ENCODE measurements at regions not wholly inside any gene's neighbourhood (a gene's known extent, or its start where the extent isn't known, plus 50 kb on each side); places are given as distances from the start of the nearest gene placed in this dataset.
A peak's percentile ranks its signal among the peaks of the same experiment; 100 is the strongest.

GRCh38 chr14:65933400-65934069 is 521.0 kb downstream of the FUT8 start:
- peak; percentile 30 for DNase-seq (ENCODE audit: low read depth)
- TF ChIP-seq CTCF (IDR thresholded peaks at IDR 0.05; ENCODE audit: insufficient read depth, low read length): no peak
- H3K4me3 ChIP-seq (ENCODE audit: low read depth, low read length): no peak overlapping the region

GRCh38 chr14:65934070-65934435 is 521.5 kb downstream of the FUT8 start:
- TF ChIP-seq CTCF (IDR thresholded peaks at IDR 0.05; ENCODE audit: insufficient read depth, low read length): no peak
- no peak for DNase-seq (ENCODE audit: low read depth)
- no peak overlapping the region for H3K4me3 ChIP-seq (ENCODE audit: low read depth, low read length)

- no peak for TF ChIP-seq CTCF (IDR thresholded peaks at IDR 0.05; ENCODE audit: insufficient read depth, low read length)
- DNase-seq (ENCODE audit: low read depth): no peak
- no peak overlapping the region for H3K4me3 ChIP-seq (ENCODE audit: low read depth, low read length)
Measured at GRCh38 chr14:65936342-65936975, 523.9 kb downstream of the FUT8 start.

- no peak for TF ChIP-seq CTCF (IDR thresholded peaks at IDR 0.05; ENCODE audit: insufficient read depth, low read length)
- DNase-seq (ENCODE audit: low read depth): no peak
- no peak overlapping the region for H3K4me3 ChIP-seq (ENCODE audit: low read depth, low read length)
Measured at GRCh38 chr14:65937079-65937959, 524.8 kb downstream of the FUT8 start.

- DNase-seq (ENCODE audit: low read depth): no peak
- no peak overlapping the region for H3K4me3 ChIP-seq (ENCODE audit: low read depth, low read length)
- TF ChIP-seq CTCF (IDR thresholded peaks at IDR 0.05; ENCODE audit: insufficient read depth, low read length): no peak
Measured at GRCh38 chr14:65937960-65938316, 525.4 kb downstream of the FUT8 start.

GRCh38 chr14:65938738-65939137 is 526.2 kb downstream of the FUT8 start:
- no peak for TF ChIP-seq CTCF (IDR thresholded peaks at IDR 0.05; ENCODE audit: insufficient read depth, low read length)
- H3K4me3 ChIP-seq (ENCODE audit: low read depth, low read length): no peak overlapping the region

More at GRCh38 chr14:65938738-65939137, 526.2 kb downstream of the FUT8 start:
- DNase-seq (ENCODE audit: low read depth): no peak

Measured in fibroblast of the aortic adventitia (primary cell).